HepG2 (cell line): ENCODE measurements at regions not wholly inside any gene's neighbourhood (a gene's known extent, or its start where the extent isn't known, plus 50 kb on each side); places are given as distances from the start of the nearest gene placed in this dataset.
"Not testable (repeated sequence)": the region's sequence is repeated elsewhere in the genome, so short reads cannot be mapped to it uniquely, and the experiment has no call there.

Source experiments
- GATA4 ChIP-seq: sonication (generic); IDR thresholded peaks from 2 replicates; pipeline ENCODE4 v1.6.1; 2016; ENCODE audit warnings: antibody characterized with exemption, low read depth, borderline replicate concordance
- PCBP2 ChIP-seq: fragments of 200-400 bp; formaldehyde crosslinking; optimal IDR thresholded peaks from 2 replicates; pipeline ENCODE3; 2018; ENCODE audit warnings: low read length, low read depth; ENCODE audit not compliant: poor library complexity, severe bottlenecking
- TF ChIP-seq, protein P1 (sequence below): sonication (generic); formaldehyde crosslinking; IDR thresholded peaks from 2 replicates; pipeline ENCODE4 v1.8.0; 2022; ENCODE audit warnings: missing genetic modification reagents, mild to moderate bottlenecking, moderate library complexity, borderline replicate concordance

DNA sequence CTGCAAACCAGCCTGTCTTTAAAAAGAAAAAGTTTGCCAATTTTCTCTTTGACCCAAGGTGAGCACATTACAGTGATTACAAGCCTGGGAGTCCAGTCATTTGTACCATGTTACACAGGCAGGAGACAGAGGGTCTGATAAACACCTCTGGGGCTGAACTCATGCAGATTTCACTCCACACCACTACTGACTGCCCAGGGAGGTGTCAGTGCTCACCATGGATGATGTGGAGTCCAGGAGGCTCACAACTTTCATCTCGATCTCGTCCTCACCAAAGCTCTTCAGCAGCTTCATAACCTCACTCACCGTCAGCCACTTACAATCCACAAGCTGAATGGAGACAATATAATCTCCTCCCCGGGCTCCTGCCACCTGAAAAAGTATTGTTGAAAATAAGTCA, 302.4 kb downstream of the GOLGA6L6 start:
- TF ChIP-seq, protein P1, sequence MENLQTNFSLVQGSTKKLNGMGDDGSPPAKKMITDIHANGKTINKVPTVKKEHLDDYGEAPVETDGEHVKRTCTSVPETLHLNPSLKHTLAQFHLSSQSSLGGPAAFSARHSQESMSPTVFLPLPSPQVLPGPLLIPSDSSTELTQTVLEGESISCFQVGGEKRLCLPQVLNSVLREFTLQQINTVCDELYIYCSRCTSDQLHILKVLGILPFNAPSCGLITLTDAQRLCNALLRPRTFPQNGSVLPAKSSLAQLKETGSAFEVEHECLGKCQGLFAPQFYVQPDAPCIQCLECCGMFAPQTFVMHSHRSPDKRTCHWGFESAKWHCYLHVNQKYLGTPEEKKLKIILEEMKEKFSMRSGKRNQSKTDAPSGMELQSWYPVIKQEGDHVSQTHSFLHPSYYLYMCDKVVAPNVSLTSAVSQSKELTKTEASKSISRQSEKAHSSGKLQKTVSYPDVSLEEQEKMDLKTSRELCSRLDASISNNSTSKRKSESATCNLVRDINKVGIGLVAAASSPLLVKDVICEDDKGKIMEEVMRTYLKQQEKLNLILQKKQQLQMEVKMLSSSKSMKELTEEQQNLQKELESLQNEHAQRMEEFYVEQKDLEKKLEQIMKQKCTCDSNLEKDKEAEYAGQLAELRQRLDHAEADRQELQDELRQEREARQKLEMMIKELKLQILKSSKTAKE (CRISPR knock-in tag): not testable (repeated sequence)
- not testable (repeated sequence) for TF ChIP-seq PCBP2, GATA4
